ENCODE measurements at regions not wholly inside any gene's neighbourhood (a gene's known extent, or its start where the extent isn't known, plus 50 kb on each side); places are given as distances from the start of the nearest gene placed in this dataset.

DNA sequence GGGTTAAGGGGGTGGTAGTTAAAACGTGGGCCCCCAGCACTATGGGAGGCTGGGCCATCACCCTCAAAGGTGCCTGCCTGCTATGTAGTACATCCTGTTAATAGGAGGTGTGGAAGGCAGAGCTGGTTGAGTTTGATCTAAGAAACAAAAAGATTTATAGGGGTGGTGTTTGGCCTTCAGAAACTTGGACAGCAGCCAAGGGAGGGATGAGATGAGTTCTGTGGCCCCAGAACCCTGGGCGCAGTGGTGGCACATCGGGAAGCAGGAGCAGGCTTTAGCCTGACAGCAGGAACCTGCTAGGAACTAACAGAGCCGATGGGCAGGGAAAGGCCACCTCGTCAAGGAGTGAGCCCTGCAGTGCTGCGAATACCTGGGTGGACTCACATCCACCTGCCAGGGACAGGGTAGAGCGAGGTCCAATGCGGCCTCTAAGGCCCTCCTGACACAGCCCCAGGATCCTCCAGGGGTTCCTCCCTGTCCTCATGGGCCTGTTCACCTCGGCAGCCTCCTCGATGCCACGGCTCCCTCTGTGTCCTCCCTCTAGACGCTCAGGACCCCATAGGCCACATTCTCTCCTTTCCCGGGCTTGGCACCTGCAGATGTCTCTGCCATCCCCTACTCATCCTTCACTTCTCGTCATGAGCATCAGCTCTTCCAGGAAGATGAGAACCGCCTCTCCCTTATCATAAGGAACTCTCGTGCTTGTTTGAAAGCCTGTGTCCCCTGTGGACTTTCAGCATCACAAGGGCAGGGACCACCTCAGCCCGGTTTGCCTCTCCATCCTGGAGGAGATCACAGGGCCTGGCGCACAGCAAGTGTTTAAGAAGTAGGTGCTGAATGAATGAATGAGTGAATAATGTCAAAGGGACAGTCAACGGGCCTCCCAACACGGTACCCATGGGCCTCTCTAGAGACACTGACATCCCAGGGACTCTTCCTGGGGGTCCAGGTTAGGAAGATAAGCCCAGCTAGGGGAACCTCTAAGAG, 103.5 kb upstream of the TNRC6C start:
- H3K27ac ChIP-seq (ENCODE audit: extremely low read length, insufficient read depth, low read length): no peak overlapping the region
- POLR2A ChIA-PET: no interaction called here
- H3K9ac ChIP-seq (ENCODE audit: insufficient read depth, low read depth, low read length): no peak overlapping the region
- in situ Hi-C loops (cut with HindIII; ENCODE audit: extremely low pct_ligation_motif_present, low pct_unique_long_range_greater_than_20kb) (no loop called here), intact Hi-C loops (cut with micrococcal nuclease; ENCODE audit: unreplicated experiment) (no loop called here)
- ATAC-seq: peak; percentile 24; the same call in 1 of the 3 replicates
- peaks cover 13 to 56% of the 10 kb centered on the region in 2 experiments; a peak in 4 of 5 replicates for H3K27me3 ChIP-seq (ENCODE audit: control insufficient read depth in 1 of 2, insufficient read depth in 2 of 2, low read length in 2 of 2)
- H3K36me3 ChIP-seq (replicated peaks in 1 of 2; ENCODE audit: control insufficient read depth in 1 of 2, insufficient read depth in 2 of 2, low read length in 2 of 2): no peaks in the 10 kb centered on the region
- H3K4me1 ChIP-seq (ENCODE audit: insufficient read depth, low read length): no peaks in the 10 kb centered on the region
- H2AFZ ChIP-seq (ENCODE audit: low read length): no peak overlapping the region
- no peak for DNase-seq (ENCODE audit: low spot score)
- FAIRE-seq: no peak
- no peaks in the 10 kb centered on the region; the same call in 1 of the 2 replicates for H4K20me1 ChIP-seq (ENCODE audit: insufficient read depth, low read length)
- H3K4me3 ChIP-seq (replicated peaks in 1 of 3; ENCODE audit: insufficient read depth in 1 of 3, low read depth in 2 of 3, low read length in 3 of 3): no peak overlapping the region
- WGBS (ENCODE audit: low lambda C conversion rate): 9% methylated on average over 15 of the region's 20 CpGs
- H3K4me2 ChIP-seq (ENCODE audit: low read depth, low read length): no peak overlapping the region
- no peaks in the 10 kb centered on the region for H3K9me3 ChIP-seq (ENCODE audit: low read length)
- CTCF ChIA-PET (ENCODE audit: low intra/inter-chr PET ratio, low total read pairs): no interaction called here
- BruUV-seq (replicated peaks): no TSS peak
- H3K79me2 ChIP-seq (ENCODE audit: insufficient read depth, low read length): no peaks in the 10 kb centered on the region
- TF ChIP-seq NAIF1 (CRISPR knock-in tag; IDR thresholded peaks at IDR 0.05; ENCODE audit: borderline replicate concordance): no peak
- no peak for TF ChIP-seq NCOA2 (CRISPR knock-in tag; IDR thresholded peaks at IDR 0.05)
- TF ChIP-seq REPIN1 (CRISPR knock-in tag; IDR thresholded peaks at IDR 0.05; ENCODE audit: borderline replicate concordance, low read depth): no peak
- TF ChIP-seq, protein P1, sequence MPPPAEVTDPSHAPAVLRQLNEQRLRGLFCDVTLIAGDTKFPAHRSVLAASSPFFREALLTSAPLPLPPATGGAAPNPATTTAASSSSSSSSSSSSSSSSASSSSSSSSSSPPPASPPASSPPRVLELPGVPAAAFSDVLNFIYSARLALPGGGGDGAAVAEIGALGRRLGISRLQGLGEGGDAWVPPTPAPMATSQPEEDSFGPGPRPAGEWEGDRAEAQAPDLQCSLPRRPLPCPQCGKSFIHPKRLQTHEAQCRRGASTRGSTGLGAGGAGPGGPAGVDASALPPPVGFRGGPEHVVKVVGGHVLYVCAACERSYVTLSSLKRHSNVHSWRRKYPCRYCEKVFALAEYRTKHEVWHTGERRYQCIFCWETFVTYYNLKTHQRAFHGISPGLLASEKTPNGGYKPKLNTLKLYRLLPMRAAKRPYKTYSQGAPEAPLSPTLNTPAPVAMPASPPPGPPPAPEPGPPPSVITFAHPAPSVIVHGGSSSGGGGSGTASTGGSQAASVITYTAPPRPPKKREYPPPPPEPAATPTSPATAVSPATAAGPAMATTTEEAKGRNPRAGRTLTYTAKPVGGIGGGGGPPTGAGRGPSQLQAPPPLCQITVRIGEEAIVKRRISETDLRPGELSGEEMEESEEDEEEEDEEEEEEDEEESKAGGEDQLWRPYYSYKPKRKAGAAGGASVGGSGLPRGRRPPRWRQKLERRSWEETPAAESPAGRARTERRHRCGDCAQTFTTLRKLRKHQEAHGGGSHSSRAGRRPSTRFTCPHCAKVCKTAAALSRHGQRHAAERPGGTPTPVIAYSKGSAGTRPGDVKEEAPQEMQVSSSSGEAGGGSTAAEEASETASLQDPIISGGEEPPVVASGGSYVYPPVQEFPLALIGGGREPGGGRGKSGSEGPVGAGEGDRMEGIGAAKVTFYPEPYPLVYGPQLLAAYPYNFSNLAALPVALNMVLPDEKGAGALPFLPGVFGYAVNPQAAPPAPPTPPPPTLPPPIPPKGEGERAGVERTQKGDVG (CRISPR knock-in tag; IDR thresholded peaks at IDR 0.05; ENCODE audit: borderline replicate concordance): no peak
- TF ChIP-seq, protein P2, sequence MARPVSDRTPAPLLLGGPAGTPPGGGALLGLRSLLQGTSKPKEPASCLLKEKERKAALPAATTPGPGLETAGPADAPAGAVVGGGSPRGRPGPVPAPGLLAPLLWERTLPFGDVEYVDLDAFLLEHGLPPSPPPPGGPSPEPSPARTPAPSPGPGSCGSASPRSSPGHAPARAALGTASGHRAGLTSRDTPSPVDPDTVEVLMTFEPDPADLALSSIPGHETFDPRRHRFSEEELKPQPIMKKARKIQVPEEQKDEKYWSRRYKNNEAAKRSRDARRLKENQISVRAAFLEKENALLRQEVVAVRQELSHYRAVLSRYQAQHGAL (CRISPR knock-in tag; IDR thresholded peaks at IDR 0.05; ENCODE audit: not compliant biosample characterization): no peak
- TF ChIP-seq HNRNPH1 (optimal IDR thresholded peaks at IDR 0.05; ENCODE audit: low read depth, low read length): no peak
- no peak for TF ChIP-seq RBM39 (IDR thresholded peaks at IDR 0.05; ENCODE audit: low read depth, low read length, poor library complexity, severe bottlenecking)
- TF ChIP-seq, protein P3, sequence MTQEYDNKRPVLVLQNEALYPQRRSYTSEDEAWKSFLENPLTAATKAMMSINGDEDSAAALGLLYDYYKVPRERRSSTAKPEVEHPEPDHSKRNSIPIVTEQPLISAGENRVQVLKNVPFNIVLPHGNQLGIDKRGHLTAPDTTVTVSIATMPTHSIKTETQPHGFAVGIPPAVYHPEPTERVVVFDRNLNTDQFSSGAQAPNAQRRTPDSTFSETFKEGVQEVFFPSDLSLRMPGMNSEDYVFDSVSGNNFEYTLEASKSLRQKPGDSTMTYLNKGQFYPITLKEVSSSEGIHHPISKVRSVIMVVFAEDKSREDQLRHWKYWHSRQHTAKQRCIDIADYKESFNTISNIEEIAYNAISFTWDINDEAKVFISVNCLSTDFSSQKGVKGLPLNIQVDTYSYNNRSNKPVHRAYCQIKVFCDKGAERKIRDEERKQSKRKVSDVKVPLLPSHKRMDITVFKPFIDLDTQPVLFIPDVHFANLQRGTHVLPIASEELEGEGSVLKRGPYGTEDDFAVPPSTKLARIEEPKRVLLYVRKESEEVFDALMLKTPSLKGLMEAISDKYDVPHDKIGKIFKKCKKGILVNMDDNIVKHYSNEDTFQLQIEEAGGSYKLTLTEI (CRISPR knock-in tag; conservative IDR thresholded peaks at IDR 0.05): no peak
- TF ChIP-seq, protein P4, sequence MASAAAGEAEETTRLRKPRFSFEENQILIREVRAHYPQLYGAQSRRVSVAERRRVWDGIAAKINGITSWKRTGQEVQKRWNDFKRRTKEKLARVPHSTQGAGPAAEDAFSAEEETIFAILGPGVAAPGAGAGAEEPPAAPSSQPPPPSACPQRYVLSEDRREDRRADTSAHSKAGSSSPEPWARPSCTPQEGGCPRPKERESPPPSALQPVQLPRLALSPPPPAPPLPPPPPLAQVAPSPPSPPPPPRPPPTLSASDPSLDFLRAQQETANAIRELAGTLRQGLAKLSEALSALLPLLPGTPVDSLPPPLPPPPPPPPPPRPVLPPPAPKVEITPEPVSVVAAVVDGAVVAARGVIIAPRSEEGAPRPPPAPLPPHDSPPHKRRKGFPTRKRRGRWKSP (CRISPR knock-in tag; IDR thresholded peaks at IDR 0.05): no peak
- TF ChIP-seq, protein P5, sequence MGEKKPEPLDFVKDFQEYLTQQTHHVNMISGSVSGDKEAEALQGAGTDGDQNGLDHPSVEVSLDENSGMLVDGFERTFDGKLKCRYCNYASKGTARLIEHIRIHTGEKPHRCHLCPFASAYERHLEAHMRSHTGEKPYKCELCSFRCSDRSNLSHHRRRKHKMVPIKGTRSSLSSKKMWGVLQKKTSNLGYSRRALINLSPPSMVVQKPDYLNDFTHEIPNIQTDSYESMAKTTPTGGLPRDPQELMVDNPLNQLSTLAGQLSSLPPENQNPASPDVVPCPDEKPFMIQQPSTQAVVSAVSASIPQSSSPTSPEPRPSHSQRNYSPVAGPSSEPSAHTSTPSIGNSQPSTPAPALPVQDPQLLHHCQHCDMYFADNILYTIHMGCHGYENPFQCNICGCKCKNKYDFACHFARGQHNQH (CRISPR knock-in tag; IDR thresholded peaks at IDR 0.05): no peak

All from HepG2 (cell line).